Ovary (tissue), 7 donors: ENCODE measurements at regions not wholly inside any gene's neighbourhood (a gene's known extent, or its start where the extent isn't known, plus 50 kb on each side); places are given as distances from the start of the nearest gene placed in this dataset.

Experiments used
- DNase-seq, 5 donors: peaks; one replicate each; pipeline ENCODE4 v3.0.0-alpha.2; 2019 to 2020
- H3K27ac ChIP-seq, 2 donors: fragments of 200-600 bp; one replicate each; pipeline versions ENCODE4 v1.5.1 to v1.8.0; 2019 to 2022
- H3K27me3 ChIP-seq: fragments of 200-600 bp; one replicate; pipeline ENCODE4 v1.8.0; 2022
- H3K36me3 ChIP-seq: fragments of 200-600 bp; sonication (generic); one replicate; pipeline ENCODE4 v1.5.1; 2019
- H3K4me1 ChIP-seq: one replicate; pipeline ENCODE4 v1.8.1; 2013; ENCODE audit warnings: mild to moderate bottlenecking, moderate library complexity; ENCODE audit not compliant: insufficient read depth
- H3K4me3 ChIP-seq: fragments of 200-600 bp; sonication (generic); one replicate; pipeline ENCODE4 v1.5.1; 2017
- H3K9me3 ChIP-seq, 2 donors: fragments of 200-600 bp in 1 of 2; sonication (generic) in 1 of 2; one replicate each; pipeline versions ENCODE4 v1.5.1 to v1.8.1; 2013 to 2019; ENCODE audit warnings: mild to moderate bottlenecking in 1 of 2, moderate library complexity in 1 of 2
- EP300 ChIP-seq: sonication (generic); formaldehyde crosslinking; IDR thresholded peaks from one replicate; pipeline ENCODE4 v1.6.1; 2017; ENCODE audit warnings: antibody characterized with exemption
- POLR2A ChIP-seq: fragments of 450-650 bp; IDR thresholded peaks from one replicate; pipeline ENCODE4 v1.6.1; 2017; ENCODE audit warnings: antibody characterized with exemption, mild to moderate bottlenecking, moderate library complexity
- WGBS, 3 donors: extraction: QIAGEN DNeasy Blood & Tissue Kit in 1 of 3; methylation state at CpG; one replicate each; pipeline versions ENCODE4 v1.1.5 to v1.1.7; 2013 to 2017; 5-methylcytosine and 5-hydroxymethylcytosine counted together
- intact Hi-C, 4 donors: fragments of 100-400 bp; cut with DNase I; formaldehyde crosslinking; loops; one replicate each; pipeline versions ENCODE4 v1.11.0 to v1.15.1; 2022 to 2023
- TF ChIP-seq, protein P1 (sequence below), 3 donors: fragments of 450-650 bp in 2 of 3; fragments of 200-600 bp in 1 of 3; IDR thresholded peaks; one replicate each; pipeline versions ENCODE4 v1.5.1 to v1.8.0; 2016 to 2022; ENCODE audit warnings: antibody characterized with exemption in 3 of 3, mild to moderate bottlenecking in 1 of 3
- donor health status: DM: no; HTN: no; CAD: no; lungs with moderate emphysema.
- donor health status: DM: no; HTN: no; CAD: no.
- donor health status: Bipolar disorder and iron deficiency.
- donor health status: DM: no; HTN: no; CAD: no.
- donor health status: DM: yes; HTN: yes; CAD: no.

DNA sequence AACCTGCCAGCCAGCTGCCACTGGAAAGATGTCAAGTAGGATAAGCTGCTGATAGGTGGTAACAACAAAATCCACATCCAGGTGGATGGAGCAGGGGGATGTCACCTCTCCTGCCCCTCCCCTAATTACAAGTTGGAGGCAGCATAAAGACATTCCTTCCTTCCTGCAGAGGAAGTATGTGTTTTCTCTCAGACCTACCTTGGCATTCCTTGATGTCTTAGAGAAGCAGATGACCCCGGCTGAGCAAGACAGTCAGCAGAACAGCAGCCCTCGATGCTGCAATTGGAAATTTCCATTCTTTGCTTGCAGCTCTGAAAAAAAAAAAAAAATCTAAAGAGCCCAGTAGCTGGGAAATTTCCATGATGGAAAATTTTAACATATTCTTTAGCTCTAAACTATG is 137.5 kb upstream of the MKLN1 start:
- Histone ChIP-seq H3K4me1 (no peaks in the 10 kb centered on the region), H3K4me3 (no peak overlapping the region), H3K9me3 (no peaks in the 10 kb centered on the region), H3K27ac (no peak overlapping the region), H3K27me3 (no peaks in the 10 kb centered on the region), H3K36me3 (no peaks in the 10 kb centered on the region)
- no peak for TF ChIP-seq EP300
- TF ChIP-seq, protein P1, sequence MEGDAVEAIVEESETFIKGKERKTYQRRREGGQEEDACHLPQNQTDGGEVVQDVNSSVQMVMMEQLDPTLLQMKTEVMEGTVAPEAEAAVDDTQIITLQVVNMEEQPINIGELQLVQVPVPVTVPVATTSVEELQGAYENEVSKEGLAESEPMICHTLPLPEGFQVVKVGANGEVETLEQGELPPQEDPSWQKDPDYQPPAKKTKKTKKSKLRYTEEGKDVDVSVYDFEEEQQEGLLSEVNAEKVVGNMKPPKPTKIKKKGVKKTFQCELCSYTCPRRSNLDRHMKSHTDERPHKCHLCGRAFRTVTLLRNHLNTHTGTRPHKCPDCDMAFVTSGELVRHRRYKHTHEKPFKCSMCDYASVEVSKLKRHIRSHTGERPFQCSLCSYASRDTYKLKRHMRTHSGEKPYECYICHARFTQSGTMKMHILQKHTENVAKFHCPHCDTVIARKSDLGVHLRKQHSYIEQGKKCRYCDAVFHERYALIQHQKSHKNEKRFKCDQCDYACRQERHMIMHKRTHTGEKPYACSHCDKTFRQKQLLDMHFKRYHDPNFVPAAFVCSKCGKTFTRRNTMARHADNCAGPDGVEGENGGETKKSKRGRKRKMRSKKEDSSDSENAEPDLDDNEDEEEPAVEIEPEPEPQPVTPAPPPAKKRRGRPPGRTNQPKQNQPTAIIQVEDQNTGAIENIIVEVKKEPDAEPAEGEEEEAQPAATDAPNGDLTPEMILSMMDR (IDR thresholded peaks at IDR 0.05): no peak
- TF ChIP-seq POLR2A: no peak
- no peak for DNase-seq
- intact Hi-C loops: no loop called here
- WGBS, 3 donors: 14 to 22% (median 22%) methylated on average over 2 of the region's 2 CpGs

DNA sequence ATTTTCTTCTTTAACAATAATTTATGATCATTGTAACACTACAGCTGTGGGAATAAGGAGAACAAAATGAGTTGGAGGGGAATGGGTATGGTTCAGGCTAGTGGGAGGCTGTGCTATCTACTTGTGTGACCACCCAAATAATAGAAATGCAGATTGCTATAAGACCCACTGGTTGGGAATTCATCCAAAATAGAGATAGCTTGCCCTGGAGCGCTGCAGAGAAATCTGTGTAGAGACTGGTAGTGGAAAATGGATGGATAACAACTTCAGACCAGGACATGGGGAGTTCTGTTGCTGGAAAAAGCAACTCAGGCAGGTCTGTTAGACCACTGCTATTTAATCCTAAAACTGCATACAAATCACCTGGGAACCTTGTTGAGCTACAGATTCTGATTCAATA is 137.1 kb upstream of the MKLN1 start:
- intact Hi-C loops: no loop called here
- H3K36me3 ChIP-seq: no peaks in the 10 kb centered on the region
- no peak overlapping the region for H3K27ac ChIP-seq
- no peaks in the 10 kb centered on the region for H3K4me1 ChIP-seq
- no peak for DNase-seq
- 27 to 56% (median 43%) methylated on average over 1 of the region's 1 CpG for WGBS, 3 donors
- no peak overlapping the region for H3K4me3 ChIP-seq
- H3K27me3 ChIP-seq: no peaks in the 10 kb centered on the region
- TF ChIP-seq, protein P1 (IDR thresholded peaks at IDR 0.05): no peak
- TF ChIP-seq POLR2A (no peak), EP300 (no peak)
- H3K9me3 ChIP-seq: no peaks in the 10 kb centered on the region

DNA sequence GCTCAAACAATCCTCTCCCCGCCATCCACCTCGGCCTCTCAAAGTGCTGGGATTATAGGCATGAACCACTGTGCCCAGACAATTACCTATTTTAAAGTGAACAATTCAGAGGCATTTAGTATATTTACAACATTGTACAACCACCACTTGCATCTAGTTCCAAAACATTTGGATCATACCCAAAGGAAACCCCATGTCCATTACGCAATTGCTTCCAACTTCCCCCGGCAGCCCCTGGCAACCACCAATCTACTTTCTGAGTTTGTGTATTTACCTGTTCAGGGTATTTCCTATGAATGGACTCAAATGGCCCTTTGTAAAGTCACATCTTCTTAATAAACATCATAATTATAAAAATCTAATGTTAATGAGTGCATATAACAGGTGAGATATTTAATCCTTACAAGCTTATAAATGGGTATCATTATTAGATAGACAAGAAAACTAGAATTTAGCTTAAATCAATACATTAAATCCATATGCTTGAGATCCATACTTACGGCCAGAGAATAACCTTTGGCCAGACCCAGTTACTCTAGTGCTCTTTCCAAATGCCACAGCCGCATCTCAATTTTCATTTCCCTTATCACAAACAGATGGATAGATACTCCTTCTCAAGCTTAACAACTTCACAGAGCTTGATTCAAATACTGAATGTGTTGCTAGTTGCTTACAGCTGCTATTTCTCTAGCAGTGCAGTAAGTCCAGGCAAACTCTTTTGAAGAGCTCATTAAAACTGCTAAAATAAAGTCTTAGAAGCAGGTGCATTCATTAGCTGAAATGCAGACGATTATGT is 133.4 kb upstream of the MKLN1 start:
- H3K36me3 ChIP-seq: no peaks in the 10 kb centered on the region
- WGBS, 3 donors: 75 to 79% (median 76%) methylated on average over 7 of the region's 7 CpGs
- intact Hi-C loops: no loop called here
- peak in 1 of 5 donors; percentile 22 for DNase-seq
- no peaks in the 10 kb centered on the region for H3K27me3 ChIP-seq
- H3K4me1 ChIP-seq: no peaks in the 10 kb centered on the region
- TF ChIP-seq POLR2A (no peak), EP300 (no peak)
- TF ChIP-seq, protein P1 (IDR thresholded peaks at IDR 0.05): no peak
- H3K9me3 ChIP-seq: no peaks in the 10 kb centered on the region
- H3K4me3 ChIP-seq: no peak overlapping the region
- no peak overlapping the region for H3K27ac ChIP-seq

DNA sequence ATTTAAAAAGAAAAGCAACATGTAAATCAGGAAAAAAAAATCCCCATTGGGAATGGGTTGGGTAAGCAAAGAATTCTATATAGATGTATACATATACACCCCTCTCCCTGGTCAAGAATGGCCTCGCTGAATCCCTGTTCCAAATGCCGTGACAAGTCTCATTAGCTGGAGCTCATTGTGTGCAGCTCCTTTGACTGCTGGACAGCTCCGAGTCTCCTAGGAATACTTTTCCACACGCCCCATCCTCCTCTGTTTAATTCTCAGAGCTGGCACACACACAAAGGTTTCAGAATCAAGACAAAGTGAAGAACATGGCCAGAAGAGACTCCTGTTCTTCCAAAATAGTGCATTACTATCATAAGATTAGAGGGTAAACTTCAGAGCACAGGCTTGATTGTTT is 130.9 kb upstream of the MKLN1 start:
- H3K4me3 ChIP-seq: no peak overlapping the region
- no peaks in the 10 kb centered on the region for H3K4me1 ChIP-seq
- TF ChIP-seq POLR2A (no peak), EP300 (no peak)
- TF ChIP-seq, protein P1 (IDR thresholded peaks at IDR 0.05): no peak
- no peak for DNase-seq
- 8 to 16% (median 9%) methylated on average over 4 of the region's 4 CpGs for WGBS, 3 donors
- H3K9me3 ChIP-seq: no peaks in the 10 kb centered on the region
- no peak overlapping the region for H3K27ac ChIP-seq
- intact Hi-C loops: no loop called here
- no peaks in the 10 kb centered on the region for H3K36me3 ChIP-seq
- H3K27me3 ChIP-seq: no peaks in the 10 kb centered on the region
